ENCODE measurements at regions not wholly inside any gene's neighbourhood (a gene's known extent, or its start where the extent isn't known, plus 50 kb on each side); places are given as distances from the start of the nearest gene placed in this dataset.

GRCh38 chr1:78797108-78797781 is 147.6 kb downstream of the IFI44 start:
- no peak for FAIRE-seq

DNA sequence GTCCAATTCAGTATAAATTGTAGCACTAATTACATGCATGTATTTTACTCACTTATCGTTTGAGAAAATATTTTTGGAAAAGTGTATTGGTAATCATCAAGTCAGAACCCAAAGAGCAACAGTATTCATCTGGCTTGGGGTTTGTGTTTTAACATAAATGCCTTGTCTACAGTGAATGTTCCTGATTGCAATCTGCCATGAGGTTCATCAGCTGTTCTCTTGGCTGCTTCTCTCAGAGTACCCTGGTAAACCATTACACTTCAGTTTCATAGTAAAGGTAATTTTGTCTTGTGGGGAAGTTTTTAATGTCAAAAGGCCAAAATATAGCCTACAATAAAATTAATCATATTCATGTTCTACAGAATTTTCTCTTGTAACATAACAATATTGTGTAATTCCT is 150.3 kb downstream of the IFI44 start:
- FAIRE-seq = no peak

DNA sequence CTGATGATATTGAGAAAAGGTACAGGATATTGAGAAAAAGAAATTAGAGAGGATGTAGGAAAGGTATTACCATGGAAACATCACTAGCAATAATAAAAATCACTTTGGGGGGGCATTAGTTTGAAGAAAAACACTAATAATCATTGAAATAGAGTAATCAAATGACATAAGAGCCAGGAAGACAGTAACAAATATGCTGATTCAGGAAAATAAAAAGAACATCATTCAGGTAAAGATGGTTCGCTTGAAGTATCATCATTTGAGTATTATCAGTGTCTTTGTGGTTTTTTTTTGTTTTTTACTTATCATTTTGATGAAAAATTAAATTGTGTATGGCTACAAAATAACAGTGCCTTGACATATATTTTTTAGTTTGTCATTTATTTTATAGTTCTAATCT is 164.5 kb downstream of the IFI44 start:
- FAIRE-seq = no peak

DNA sequence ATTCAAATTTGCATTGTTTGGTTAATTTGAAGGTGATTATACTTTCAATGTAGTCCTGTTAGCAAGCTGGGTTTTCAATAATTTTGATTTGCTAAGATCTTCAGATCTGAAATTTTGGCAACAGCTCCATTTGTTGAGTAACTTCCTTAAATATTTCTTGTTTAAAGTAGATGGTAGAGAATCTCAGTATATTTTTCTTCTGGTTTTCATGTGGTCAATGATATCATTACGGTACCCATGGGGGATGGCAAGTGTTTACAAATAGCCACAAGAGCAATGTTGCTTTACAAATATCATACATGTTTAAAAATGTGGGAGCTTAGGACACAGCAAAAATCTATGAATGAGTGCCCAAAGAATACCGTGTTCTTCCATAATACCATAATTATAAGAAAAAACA is 175.9 kb downstream of the IFI44 start:
- no peak for FAIRE-seq

GRCh38 chr1:78829644-78830043 is 176.9 kb downstream of the ADGRL4 start:
- FAIRE-seq = no peak

GRCh38 chr1:78830321-78830720 is 176.2 kb downstream of the ADGRL4 start:
- no peak for FAIRE-seq

DNA sequence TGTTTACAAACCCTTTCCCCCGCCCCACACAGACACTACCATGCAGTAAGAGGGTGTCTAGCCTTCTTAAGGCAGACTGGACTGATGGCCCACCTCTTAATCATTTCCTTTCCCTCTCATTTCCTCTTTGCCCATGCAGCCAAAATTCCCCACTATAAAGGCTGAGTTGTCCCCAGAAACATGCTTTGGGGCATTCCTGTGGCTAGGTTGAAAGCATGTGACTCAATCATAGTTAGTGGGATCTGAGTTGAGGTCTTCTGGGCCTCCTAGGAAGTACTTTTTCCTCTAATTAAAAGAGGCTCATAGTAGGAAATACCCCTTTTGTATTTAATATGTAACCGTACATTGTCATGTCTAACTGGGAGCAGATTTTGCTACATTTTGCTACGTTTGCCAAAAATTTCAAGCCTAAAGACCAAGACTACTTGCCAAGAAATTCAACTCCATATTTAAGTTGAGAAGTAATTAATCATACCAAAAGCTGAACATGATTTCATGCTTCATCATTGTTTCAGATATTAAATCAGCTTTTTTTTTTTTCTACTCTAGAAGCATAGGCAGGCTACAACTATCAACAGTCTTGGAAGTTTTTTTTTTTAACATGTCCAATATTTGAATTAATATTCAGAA is 174.7 kb downstream of the ADGRL4 start:
- FAIRE-seq = no peak

GRCh38 chr1:78833491-78833890 is 173.0 kb downstream of the ADGRL4 start:
- FAIRE-seq = no peak

DNA sequence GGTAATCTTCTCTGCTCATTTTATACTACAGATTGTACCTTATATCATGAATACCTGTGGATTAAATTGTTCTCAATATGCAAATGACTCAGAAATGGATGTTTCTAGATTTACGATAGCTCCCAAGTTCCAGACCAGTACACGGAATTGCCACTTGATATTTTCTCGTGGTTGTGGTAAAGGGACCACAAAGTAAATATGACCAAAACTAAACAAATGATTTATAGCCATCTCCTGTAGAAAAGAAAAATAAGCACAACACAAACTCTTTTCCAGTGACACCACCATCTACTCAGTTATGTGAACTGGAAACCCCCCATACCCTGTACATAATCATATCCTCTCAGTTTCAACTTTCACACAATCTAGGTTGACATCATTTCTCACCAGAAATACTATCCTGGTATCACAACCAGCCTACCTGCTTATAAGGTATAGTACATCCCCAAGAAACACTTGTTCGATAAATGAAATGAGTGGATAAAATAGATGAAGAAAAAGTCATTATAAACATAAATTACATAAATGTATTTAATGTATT is 172.3 kb downstream of the ADGRL4 start:
- FAIRE-seq = no peak

DNA sequence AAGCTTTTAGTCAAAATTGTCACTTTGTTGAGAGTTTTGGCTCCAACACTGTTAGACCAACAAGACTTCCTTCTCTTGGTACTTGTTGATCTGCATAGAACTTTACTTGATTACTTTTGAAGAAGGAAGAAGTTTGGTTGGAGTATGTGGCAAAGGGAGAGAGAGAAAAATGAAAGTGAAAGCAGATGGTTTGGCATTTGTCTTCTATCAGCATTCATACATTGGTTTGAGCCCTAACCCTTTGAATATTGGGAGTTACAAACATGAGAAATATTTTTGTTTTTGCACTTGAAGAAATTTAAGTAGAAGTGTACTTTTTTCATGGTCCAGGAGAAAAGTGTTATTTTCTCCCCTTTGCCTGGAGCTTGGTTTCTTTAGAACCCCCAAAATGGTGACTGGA is 169.8 kb downstream of the ADGRL4 start:
- no peak for FAIRE-seq

DNA sequence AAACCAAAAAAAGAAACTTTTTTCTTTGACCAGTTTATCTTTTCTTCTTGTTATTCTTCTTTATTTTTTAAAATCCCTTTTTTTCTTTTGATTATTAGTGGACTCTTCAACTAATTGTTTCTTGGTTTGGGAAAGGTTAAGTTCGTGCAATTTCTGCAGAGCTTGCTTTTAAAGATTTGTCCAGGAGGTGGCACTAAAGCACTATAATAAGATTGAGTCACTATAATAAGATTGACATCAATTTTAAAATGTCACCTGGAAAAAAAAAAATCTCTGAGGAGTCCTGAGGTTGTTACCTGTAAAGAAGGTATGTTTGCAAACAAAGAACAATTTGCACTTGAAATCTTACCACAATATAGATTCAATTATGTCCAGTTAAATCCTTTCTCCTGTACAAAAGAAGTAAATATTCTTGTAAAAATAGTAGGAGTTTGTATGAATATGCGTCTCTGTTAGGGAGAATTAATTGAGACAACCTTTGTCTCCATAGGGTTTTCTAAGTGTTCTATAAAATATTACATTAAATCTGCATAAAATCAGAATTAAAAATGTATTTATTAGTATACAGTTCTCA is 166.7 kb downstream of the ADGRL4 start:
- peak; percentile 96 for FAIRE-seq

Measured in A204.1 (cell line).